Activated CD4-positive, alpha-beta T cell treated with anti-CD3 and anti-CD28 coated beads, Interleukin-2, Interleukin-6, amounts not matched to agents 100 ng/mL and 50 ng/mL, durations not matched to agents 16 hours and 8 hours (primary cell): ENCODE measurements at regions not wholly inside any gene's neighbourhood (a gene's known extent, or its start where the extent isn't known, plus 50 kb on each side); places are given as distances from the start of the nearest gene placed in this dataset.
"Not testable (repeated sequence)": the region's sequence is repeated elsewhere in the genome, so short reads cannot be mapped to it uniquely, and the experiment has no call there.

Experiments used
- DNase-seq: peaks from one replicate; pipeline ENCODE4 v3.0.0-alpha.2; 2020

DNA sequence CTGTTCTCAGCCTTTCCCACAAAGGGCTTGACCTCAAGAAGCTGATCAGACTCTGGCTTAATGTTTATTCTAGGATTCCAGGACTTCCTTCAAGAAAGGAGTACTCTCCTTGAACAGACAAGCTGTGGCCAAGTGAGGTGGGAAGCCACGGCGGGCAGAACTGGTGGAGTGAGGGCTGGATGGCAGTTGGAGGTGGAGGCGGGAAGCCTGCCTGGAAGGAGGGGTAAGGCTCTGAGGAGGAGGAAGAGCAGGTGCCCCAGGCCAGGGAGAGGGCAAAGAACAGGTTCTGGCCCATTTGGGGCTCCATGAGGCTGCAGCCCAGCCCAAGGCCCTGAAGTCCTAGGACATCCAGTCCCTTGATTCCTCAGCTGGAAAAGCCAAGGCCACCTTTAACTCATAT lies 143.9 kb downstream of the CYP26B1 start:
- no peak for DNase-seq

DNA sequence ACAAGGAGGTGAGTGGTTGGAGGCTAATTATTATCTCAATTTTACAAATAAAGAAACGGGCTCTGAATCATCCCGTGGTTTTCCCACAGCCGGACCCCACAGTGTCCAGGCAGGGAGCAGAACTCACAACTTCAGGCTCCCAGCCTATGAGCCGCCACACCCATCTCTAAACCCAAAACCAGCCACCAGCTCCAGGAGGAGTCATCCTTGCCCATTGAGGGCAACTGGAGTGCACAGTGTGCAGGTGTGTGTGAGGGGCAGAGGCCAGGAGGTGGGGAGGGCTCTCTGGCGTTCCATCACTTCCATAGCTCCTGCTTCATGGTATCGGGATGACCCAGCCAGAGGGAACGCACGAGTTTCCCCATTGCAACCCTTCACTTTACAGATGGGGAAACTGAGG lies 144.5 kb downstream of the CYP26B1 start:
- DNase-seq, result no peak

DNA sequence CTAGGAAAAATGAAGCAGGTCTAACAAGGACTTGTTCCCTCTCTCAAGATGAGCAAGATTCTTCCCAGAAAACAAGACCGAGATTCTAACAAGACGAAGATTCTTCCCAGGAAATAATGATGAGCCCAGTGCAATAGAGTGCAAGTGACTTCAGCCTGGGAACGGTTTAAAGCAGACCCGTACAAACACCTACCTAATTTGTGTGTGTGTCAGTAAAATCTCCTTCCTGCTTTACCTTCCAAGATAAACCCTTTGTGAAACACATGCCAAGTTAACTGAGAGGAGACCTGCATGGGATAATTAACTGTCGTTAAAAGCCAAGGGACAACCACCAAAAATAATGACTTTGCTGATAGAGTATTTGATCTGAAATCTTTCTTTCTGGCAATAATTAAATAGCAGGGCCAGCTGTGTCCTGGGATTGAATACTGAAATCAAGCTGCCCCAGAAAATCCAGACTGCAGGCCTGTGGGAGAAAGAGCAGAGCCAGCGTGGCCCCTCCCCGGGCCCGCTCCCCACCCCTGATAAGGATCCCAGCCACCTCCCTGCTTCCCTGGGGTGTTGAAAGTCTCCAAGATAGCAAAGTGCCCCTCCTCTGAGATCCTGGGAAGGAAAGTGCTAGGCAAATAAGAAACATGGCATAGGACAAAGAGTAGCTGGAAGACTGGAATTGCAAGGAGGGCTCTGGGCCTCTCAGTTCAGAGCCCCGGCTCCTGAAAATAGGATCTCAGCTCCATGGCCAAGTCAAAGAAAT lies 145.5 kb downstream of the CYP26B1 start:
- no peak for DNase-seq

DNA sequence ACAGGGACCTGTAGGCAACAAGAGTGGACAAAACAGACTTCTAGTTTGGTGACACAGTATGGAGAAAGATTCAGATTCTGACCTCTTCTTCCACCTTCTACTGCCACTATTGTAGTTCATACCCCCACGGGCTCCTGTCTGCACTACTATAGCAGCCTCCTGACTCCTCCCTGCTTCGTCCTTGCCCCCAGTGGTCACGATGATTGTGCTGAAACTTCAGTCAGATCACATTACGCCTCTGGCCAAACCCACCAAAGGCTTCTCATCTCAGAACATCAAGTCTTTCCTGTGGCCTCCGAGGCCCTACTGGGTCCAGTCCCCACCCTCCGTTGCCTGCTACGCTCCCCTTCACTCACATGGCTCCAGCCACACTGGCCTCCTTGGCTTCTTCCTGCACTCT lies 147.6 kb downstream of the CYP26B1 start:
- DNase-seq, result no peak

DNA sequence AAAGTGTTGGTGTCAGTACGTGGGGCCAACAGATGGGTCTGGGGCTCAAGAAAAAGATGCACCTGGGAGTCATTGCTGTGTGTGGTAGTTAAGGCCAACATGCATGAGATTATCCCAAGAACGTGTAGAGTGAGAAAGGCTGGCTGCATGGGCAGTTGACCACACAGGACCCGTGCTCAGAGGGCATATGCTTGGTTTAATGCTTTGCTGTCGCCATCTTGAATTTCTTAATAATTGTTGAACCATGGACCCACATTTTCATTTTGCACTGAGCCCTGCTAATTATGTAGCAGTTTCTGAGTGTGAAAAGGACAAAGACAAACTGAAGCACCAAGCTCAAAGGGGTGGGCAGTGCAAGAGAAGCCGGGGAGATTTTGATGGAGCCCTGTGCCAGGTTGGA lies 148.1 kb downstream of the CYP26B1 start:
- no peak for DNase-seq

DNA sequence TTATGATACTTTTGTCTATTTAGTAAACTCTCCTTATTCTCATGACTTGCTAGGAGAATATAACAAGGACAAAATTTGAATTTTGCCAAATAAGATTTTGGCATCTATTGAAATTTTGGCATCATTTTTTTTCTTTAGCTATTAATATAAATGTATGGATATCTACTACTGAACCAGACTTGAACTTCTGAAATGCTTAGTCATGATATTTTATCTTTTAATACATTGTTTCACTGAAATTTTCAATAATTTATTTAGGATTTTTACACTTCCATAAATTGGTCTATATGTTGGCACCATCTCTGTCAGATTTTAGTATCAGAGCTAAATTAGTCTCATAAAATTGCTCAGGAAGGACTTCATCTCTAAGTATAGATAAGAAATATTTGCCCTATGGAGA lies 149.8 kb downstream of the CYP26B1 start:
- DNase-seq, result no peak

DNA sequence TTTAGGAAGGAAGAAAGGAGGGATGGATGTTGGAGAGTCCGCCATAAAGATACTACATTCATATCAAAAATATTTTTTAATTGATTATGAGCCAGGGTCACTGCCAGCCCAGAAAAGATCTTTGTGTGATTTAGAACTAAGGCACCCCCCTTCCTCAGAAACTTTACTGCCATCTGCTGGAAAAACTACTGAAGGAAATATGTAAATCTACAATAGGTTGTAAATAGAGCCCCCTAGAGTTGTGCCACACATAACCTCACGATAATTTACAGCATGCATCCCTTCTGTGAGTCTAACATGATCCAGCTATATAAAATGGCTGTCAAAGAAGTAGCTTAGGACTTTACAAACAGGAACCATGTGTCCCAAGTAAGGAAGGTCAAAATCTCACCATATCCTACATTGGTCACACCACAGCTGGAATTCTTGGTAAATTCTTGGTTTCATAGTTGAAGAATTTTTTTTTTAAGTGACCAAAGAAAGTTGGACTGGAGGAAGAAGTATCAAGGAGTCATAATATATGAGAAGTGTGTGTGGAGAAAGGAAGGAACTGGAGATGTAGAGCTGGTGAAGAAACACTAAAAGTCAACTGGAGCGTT lies 152.5 kb downstream of the CYP26B1 start:
- no peak for DNase-seq

DNA sequence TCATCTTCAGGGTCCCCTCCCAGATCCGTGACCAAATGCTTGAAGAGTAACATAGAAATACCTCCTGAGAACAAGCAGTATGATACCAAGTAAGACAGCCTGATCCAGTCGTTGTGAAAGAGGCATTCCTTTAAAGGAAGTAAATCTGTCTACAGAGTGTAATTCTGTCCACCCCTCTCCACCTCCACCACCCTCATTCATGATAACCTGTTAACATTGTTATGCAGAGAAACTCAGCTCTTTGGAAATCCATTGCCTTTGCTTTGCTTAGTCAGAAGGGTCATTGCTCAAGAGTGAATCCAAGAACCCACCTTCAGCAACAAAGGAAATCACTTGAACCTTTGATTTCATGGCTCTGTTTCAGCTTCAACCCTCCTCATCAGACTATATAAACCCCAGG lies 155.6 kb downstream of the CYP26B1 start:
- no peak for DNase-seq

DNA sequence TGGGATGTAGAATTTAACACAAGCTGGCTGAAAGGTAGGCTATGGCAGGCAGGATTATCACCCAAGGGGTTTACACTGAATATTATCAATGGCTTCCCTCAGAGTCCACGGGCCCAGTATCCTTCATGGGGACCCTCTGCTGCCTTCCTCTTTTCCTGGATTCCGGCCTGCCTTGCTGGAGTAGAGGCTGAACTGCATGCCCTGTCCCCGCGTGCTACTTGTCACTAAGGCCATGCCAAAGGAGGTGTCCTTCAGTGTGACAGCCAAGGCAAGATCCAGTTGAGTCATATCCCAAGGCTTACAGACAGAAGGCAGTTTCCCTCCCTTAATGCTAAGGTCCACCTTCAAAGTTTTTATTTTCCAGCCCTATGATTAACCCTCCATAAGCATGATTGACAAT lies 156.3 kb downstream of the CYP26B1 start:
- no peak for DNase-seq

DNA sequence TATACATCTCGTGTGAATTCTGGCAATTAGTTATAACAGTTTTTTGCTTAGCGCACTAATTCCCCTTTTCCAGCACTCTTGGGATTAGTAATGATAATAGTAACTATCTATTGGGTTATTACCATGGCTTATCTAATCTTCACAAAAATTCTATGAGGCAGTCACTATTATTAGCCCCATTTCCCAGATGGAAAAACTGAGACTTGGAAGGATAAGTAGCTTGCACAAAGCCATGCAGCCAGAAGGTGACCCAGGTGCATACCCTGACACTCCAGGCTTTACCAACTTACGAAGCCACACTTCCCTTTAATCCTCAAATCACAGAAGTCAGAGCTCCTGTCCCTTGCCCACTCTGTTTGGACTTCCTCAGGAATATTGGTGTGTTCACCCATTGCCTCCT lies 156.8 kb downstream of the CYP26B1 start:
- no peak for DNase-seq

DNA sequence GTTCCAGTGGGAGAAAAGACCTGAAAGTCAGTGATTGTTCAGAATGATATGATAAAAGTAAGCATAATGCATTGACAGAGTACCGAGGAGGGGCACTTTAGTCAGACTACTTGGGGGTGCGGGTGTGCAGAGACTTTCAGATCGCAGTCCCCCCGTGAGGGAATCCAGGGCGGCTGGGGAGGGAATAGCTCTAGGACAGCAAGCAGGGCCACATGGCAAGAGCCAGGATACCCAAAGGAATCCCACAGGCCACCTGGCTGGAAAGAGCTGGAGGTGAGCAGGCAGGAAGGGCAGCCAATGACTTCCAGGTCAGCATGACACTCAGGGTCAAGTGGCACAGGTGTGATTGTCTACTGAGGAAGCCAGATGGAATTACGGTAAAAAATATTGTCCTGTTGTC lies 157.5 kb downstream of the CYP26B1 start:
- DNase-seq, result no peak

DNA sequence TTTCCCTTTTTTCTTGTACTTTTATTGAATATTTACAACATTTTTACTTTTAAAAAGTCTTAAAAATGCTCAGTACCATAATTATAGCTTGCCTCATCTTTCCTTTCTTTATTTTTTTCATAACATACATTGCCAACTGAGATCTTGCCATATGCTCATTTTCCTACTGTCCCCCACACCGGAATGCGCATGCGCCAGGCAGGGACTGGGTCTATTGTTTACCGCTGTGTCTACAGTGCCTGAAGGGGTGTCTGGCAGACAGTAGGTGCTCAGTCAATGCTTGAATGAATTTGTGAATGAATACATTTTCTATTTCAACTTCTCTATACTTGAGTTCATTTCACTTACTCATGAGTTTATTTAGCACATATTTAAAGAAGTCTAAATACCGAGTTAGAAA lies 158.0 kb downstream of the CYP26B1 start:
- no peak for DNase-seq

DNA sequence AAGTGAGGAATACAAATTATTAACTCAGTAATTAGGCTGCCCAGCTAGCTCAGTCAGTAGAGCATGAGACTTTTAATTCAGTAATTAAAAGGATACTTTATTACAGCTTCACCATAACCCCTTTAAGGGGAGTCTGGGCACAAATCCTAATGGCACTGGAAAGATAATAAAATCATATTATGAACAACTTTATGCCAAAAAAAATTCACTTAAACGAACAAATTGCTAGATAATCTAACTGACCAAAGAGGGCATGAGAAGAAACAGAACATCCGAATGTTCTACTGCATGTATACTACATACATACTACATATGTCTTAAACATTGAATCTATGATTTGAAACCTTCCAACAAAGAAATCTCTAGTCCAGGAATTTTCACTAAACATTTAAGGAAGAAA lies 159.5 kb downstream of the CYP26B1 start:
- no peak for DNase-seq

DNA sequence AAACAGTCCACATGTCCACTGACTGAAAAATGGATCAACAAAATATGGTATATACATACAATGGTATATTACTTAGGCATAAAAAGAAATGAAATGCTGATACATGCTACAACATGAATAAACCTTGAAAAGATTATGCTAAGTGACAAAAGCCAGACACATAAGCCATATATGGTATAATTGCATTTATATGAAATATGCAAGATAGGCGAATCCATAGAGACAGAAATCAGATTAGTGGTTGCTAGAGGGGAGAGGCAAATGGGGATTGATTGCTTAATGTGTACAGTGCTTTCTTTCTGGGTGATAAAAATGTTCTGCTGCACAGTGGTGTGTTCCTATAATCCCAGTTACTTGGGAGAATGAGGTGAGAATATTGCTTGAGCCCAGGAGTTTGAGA lies 171.0 kb downstream of the CYP26B1 start:
- DNase-seq, result no peak

DNA sequence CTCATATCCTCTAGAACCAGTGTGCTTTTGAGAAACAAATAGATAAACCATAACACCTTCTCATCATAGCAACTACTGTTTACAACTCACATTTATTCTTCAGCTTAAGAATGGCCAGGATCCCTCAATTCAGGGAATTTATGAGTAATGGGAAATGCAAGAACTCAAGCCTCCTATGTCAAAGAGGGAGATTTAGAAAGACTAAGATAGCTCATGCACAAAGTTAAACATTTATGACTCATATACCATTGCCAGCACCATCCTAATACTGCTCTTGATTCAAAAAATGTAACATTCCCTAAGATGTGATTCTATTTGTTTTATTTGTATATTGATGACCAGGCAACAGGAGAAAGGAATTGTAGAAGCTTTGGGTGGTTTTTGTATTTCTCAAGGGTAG lies 172.8 kb downstream of the CYP26B1 start:
- DNase-seq, result no peak

DNA sequence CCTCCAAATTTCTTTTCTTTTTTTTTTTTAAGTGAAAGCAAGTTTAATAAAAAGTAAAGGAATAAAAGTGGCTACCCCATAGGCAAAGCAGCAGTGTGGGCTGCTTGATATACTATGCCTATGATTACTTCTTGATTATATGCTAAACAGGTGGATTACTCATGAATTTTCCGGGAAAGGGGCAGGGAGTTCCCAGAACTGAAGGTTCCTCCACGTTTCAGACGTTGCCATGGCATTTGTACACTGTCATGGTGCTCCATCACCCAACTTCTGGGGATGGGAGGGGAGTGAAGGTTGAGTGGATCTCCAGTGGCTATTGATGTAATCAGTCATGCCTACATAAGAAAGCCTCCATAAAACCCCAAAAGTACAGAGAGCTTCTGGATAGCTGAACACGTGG lies 176.2 kb downstream of the CYP26B1 start:
- DNase-seq, result no peak

DNA sequence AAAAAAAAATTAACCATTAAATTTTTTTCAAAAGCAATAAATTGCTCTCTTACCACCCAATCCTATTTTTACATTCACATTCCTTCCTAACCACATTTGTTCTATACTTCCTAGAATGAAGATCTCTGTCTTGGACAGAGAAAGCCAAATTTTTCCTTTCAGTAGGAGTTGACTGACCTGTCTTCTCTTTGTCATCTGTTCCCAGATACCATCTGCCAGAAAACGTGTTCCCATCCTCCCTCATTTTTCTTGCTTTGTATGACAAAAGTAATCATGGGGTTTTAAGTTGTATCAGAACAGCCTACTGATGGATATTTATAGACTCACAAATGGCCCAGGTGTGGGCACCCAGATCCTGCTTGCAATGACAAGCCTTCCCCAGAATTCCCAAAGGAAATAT lies 182.1 kb downstream of the CYP26B1 start:
- DNase-seq, result no peak

DNA sequence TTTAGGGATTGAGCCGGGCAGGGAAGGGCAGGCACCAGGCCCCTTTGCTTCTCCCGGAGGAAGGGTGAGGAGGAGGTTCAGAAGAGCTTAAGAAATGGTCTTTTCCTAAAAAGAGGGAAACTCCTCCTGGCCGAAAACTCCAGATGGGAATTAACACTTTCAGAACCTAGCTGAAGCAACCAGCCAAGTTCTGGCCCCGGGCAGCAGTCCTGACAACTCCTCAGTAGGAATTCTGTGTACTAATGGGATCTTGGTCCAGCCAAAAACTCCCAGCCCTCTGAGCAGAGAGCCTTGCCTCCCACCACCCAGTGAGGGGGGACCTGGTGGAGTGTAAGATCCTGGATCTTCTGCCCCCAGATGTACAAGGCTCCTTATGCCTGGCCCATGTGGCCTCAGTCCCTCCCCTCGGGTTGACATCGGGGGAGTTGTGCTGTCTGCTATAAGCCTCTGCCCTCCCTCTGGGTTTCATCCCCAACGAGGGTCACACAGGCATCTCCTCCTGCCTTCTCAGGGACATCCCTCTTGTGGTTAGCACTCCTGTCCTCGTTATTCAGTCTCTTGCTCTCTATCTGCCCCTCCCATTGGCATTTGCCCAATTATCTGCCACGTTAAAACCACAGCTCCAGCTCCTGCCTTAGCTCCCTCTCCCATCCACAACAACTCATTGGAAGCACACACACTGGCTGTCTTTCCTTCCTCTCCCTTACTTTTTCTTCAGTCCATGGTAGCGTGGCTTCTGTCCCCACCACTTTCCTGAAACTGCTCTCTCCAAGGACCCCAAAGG lies 184.6 kb downstream of the CYP26B1 start:
- no peak for DNase-seq

DNA sequence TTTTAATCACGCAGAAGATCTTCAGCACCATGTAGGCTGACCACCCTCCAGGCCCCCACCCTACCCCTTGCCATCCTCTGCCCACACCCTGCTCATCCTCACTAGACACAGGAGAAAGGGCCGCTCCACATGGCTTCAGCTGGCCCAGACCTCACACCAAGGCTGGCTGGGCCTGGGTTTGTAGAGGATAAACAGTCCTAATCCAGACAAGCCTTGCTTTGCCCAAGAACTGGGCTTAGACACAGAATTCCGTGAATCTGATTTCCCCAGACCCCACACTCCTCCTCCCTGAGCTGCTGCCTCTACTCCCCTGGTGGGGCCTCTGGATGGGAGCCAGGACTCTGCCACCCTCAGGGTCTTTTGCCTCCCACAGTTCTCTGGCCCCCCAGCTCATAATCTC lies 185.3 kb downstream of the CYP26B1 start:
- no peak for DNase-seq

DNA sequence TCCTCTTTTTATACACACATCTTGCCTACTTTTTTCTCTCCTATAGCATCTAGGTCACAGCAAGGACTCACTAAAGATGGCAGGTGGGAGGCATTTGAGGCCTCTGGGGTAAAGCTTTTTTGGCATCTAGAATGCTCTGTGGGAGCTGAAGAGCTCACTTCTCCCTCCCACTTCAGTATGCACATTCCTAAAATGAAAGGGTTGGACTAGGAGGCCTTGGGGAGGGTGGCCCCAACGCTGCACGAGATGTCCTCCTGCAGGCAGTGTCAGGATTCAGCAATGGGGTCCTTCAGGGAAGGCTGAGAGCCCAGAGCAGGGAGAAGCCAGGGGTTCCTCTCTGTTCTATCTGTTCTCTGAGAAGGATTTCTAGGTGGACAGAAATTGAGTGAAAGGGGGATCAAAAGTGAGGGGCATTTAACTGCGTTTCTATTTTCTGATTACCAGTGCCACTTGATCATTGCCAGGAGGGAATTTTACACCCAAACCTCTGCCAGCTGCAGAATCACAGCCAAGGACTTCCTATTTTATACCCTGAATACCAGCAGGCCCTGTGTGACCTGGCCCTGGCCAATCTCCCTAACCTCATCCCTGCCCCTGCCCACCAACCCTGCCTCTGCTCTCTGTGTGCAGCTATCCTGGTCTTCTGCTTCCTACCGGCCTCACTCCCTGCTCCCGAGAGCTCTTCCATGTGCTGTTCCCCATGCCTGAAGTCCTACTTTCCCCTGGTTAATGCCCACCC lies 186.2 kb downstream of the CYP26B1 start:
- DNase-seq, result no peak

DNA sequence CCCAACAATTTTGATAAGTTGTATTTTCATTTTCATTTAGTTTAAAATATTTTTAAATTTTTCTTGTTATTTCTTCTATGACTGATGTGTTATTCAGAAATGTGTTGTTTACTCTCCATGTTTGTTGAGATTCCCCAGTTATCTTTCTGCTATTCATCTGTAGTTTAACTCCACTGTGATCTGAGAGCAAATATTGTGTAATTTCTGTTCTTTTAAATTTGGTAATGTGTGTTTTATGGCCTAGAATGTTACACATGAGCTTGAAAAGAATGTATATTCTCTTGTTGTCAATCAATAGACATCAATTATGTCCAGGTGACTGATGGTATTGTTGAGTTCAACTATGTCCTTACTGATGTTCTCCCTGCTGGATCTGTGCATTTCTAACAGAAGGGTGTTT lies 188.2 kb downstream of the CYP26B1 start:
- DNase-seq, result no peak

DNA sequence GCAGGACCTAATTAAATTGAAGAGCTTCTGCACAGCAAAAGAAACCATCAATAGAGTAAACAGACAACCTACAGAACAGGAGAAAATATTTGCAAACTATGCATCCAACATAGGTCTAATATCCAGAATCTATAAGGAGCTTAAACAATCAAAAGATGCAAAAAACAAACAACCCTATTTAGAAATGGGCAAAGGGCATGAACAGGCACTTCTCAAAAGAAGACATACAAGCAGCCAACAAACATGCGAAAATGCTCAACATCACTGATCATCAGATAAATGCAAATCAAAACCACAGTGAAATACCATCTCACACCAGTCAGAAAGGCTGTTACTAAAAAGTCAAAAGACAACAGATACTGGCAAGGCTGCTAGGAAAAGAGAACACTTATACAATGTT lies 189.2 kb downstream of the CYP26B1 start:
- not testable (repeated sequence) for DNase-seq

DNA sequence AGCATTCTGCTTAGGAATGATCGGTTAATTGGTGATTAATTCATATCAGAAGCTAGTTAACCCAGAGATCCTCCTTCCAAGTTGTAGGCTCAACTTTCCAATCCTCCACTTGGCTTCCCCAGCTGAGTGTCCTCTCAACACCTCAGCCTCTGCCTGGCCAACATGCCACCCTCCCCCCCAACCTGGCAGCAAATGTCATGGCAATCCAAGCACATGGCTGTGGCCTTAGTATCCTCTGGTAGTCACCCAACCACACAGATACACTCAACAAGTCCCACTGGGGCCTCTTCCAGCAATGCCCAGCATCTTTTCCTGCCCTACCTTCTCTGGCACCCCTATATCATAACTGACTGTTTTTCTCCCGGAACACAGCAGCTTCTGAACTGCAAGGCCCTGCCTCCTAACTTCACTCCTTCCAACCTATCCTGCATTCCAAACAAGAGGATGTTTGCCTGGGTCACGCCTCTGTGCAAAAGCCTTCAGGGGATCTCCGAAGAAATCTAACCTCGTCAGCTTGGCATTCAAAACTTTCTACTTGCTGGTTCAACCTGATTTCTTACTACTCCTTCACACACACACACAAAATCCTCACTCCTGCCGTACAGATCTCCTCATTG lies 195.0 kb downstream of the CYP26B1 start:
- no peak for DNase-seq
